WTC11 (cell line): ENCODE measurements at regions not wholly inside any gene's neighbourhood (a gene's known extent, or its start where the extent isn't known, plus 50 kb on each side); places are given as distances from the start of the nearest gene placed in this dataset.

Experiments used
- ATAC-seq: fragments of 200-7000 bp; cut with Tn5 transposase; 2 replicates; pipeline ENCODE4 v1.10.0; 2021; ENCODE audit warnings: mild to moderate bottlenecking, moderate library complexity
- CTCF ChIA-PET: fragments of 300-600 bp; sonication (Branson Sonifier 250); formaldehyde crosslinking; loops from one replicate; lab custom pipeline; 2021; ENCODE audit warnings: antibody characterized with exemption; lab: Charles Lee
- POLR2A ChIA-PET: fragments of 350-600 bp; sonication (Branson Sonifier 250); formaldehyde crosslinking; loops from one replicate; lab custom pipeline; 2021; ENCODE audit warnings: antibody characterized with exemption; lab: Charles Lee
- DNase-seq: peaks from one replicate; pipeline ENCODE4 v3.0.0; 2021; ENCODE audit warnings: low spot score
- H3K27ac Mint-ChIP-seq: 2 replicates; pipeline ENCODE4 v1.8.0; 2021; ENCODE audit warnings: mixed read lengths
- H3K27me3 Mint-ChIP-seq: 2 replicates; pipeline ENCODE4 v1.8.0; 2021; ENCODE audit warnings: low read depth, mild to moderate bottlenecking, moderate library complexity, mixed read lengths
- H3K36me3 Mint-ChIP-seq: 2 replicates; pipeline ENCODE4 v1.8.0; 2021; ENCODE audit warnings: mixed read lengths
- H3K4me1 Mint-ChIP-seq: 2 replicates; pipeline ENCODE4 v1.8.0; 2022; ENCODE audit warnings: mixed read lengths
- H3K4me3 Mint-ChIP-seq: 2 replicates; pipeline ENCODE4 v1.8.0; 2021; ENCODE audit warnings: mild to moderate bottlenecking, moderate library complexity, mixed read lengths
- H3K9me3 Mint-ChIP-seq: 2 replicates; pipeline ENCODE4 v1.8.0; 2021; ENCODE audit warnings: mixed read lengths
- AFF4 ChIP-seq: sonication (generic); formaldehyde crosslinking; IDR thresholded peaks from 2 replicates; pipeline ENCODE4 v1.8.1; 2023; ENCODE audit warnings: mild to moderate bottlenecking, missing genetic modification reagents, borderline replicate concordance
- ATF2 ChIP-seq: sonication (generic); formaldehyde crosslinking; IDR thresholded peaks from 2 replicates; pipeline ENCODE4 v1.8.1; 2022; ENCODE audit warnings: low read depth, missing genetic modification reagents, borderline replicate concordance
- CREB1 ChIP-seq: sonication (generic); formaldehyde crosslinking; IDR thresholded peaks from 2 replicates; pipeline ENCODE4 v1.8.0; 2023; ENCODE audit warnings: mild to moderate bottlenecking, missing genetic modification reagents
- CREM ChIP-seq: sonication (generic); formaldehyde crosslinking; IDR thresholded peaks from 2 replicates; pipeline ENCODE4 v1.8.1; 2022; ENCODE audit warnings: mild to moderate bottlenecking, missing genetic modification reagents, moderate library complexity
- E2F4 ChIP-seq: sonication (generic); formaldehyde crosslinking; IDR thresholded peaks from 2 replicates; pipeline ENCODE4 v1.8.1; 2022; ENCODE audit warnings: low read depth, mild to moderate bottlenecking, moderate library complexity, missing genetic modification reagents, borderline replicate concordance
- E2F5 ChIP-seq: sonication (generic); formaldehyde crosslinking; IDR thresholded peaks from 2 replicates; pipeline ENCODE4 v1.8.1; 2022; ENCODE audit warnings: mild to moderate bottlenecking, moderate library complexity, missing genetic modification reagents
- ERG ChIP-seq: fragments of 250-450 bp; sonication (Bioruptor Pico); IDR thresholded peaks from 2 replicates; pipeline ENCODE4 v1.8.0; 2021; ENCODE audit warnings: mild to moderate bottlenecking
- FOXK1 ChIP-seq: sonication (generic); formaldehyde crosslinking; IDR thresholded peaks from 2 replicates; pipeline ENCODE4 v1.8.0; 2022; ENCODE audit warnings: mild to moderate bottlenecking, moderate library complexity, missing genetic modification reagents
- IRF1 ChIP-seq: sonication (generic); formaldehyde crosslinking; IDR thresholded peaks from 2 replicates; pipeline ENCODE4 v1.8.0; 2023; ENCODE audit warnings: missing genetic modification reagents
- NR3C1 ChIP-seq: sonication (generic); formaldehyde crosslinking; conservative IDR thresholded peaks from 2 replicates; pipeline ENCODE4 v1.8.1; 2023; ENCODE audit warnings: low read depth, mild to moderate bottlenecking, missing genetic modification reagents
- PRRX2 ChIP-seq: fragments of 250-450 bp; sonication (Bioruptor Pico); IDR thresholded peaks from 2 replicates; pipeline ENCODE4 v1.8.0; 2021; ENCODE audit warnings: mild to moderate bottlenecking
- RELA ChIP-seq: sonication (generic); formaldehyde crosslinking; IDR thresholded peaks from 2 replicates; pipeline ENCODE4 v1.8.1; 2022; ENCODE audit warnings: missing genetic modification reagents, mild to moderate bottlenecking, borderline replicate concordance
- ZMAT4 ChIP-seq: fragments of 250-450 bp; sonication (Bioruptor Pico); IDR thresholded peaks from 2 replicates; pipeline ENCODE4 v1.9.0; 2021; ENCODE audit warnings: mild to moderate bottlenecking
- ZNF416 ChIP-seq: fragments of 250-450 bp; sonication (Bioruptor Pico); IDR thresholded peaks from 2 replicates; pipeline ENCODE4 v1.9.0; 2021; ENCODE audit warnings: mild to moderate bottlenecking, inconsistent platforms
- ZNF423 ChIP-seq: fragments of 250-450 bp; sonication (Bioruptor Pico); IDR thresholded peaks from 2 replicates; pipeline ENCODE4 v2.1.2; 2022; ENCODE audit warnings: mild to moderate bottlenecking, moderate library complexity
- ZSCAN18 ChIP-seq: fragments of 250-450 bp; sonication (Bioruptor Pico); IDR thresholded peaks from 2 replicates; pipeline ENCODE4 v2.1.2; 2022; ENCODE audit warnings: mild to moderate bottlenecking, moderate library complexity

GRCh38 chrY:15458426-15458825, 934.1 kb downstream of the NLGN4Y start:
- peaks cover 7% of the 10 kb centered on the region; the same call in 1 of the 2 replicates for H3K36me3 Mint-ChIP-seq
- ChIA-PET POLR2A (no interaction called here), CTCF (no interaction called here)
- H3K4me1 Mint-ChIP-seq: peaks cover 24% of the 10 kb centered on the region
- no peak for ATAC-seq
- TF ChIP-seq IRF1 (CRISPR knock-in tag) (no peak), FOXK1 (CRISPR knock-in tag) (no peak), ERG (CRISPR knock-in tag) (no peak), CREM (CRISPR knock-in tag) (no peak), ZNF416 (no peak), ZMAT4 (no peak), PRRX2 (no peak), ZNF423 (CRISPR knock-in tag) (no peak), AFF4 (CRISPR knock-in tag) (no peak), RELA (CRISPR knock-in tag) (no peak), NR3C1 (no peak), E2F4 (CRISPR knock-in tag) (no peak)
- H3K27me3 Mint-ChIP-seq: peaks cover 5% of the 10 kb centered on the region; the same call in 1 of the 2 replicates
- no peaks in the 10 kb centered on the region for H3K9me3 Mint-ChIP-seq
- no peak overlapping the region for H3K4me3 Mint-ChIP-seq
- no peak overlapping the region for H3K27ac Mint-ChIP-seq
- DNase-seq: no peak

GRCh38 chrY:15465880-15466279, 941.6 kb downstream of the NLGN4Y start:
- DNase-seq (no peak), ATAC-seq (no peak)
- H3K4me1 Mint-ChIP-seq: peaks cover 15% of the 10 kb centered on the region
- no peaks in the 10 kb centered on the region for H3K36me3 Mint-ChIP-seq
- ChIA-PET CTCF (no interaction called here), POLR2A (no interaction called here)
- TF ChIP-seq ZSCAN18 (CRISPR knock-in tag): no peak
- no peak for TF ChIP-seq ATF2 (CRISPR knock-in tag)
- TF ChIP-seq CREB1 (CRISPR knock-in tag): no peak
- no peak for TF ChIP-seq AFF4 (CRISPR knock-in tag)
- no peak for TF ChIP-seq E2F5
- peaks cover 3% of the 10 kb centered on the region; the same call in 1 of the 2 replicates for H3K27me3 Mint-ChIP-seq
- no peaks in the 10 kb centered on the region for H3K9me3 Mint-ChIP-seq
- no peak overlapping the region for H3K27ac Mint-ChIP-seq
- H3K4me3 Mint-ChIP-seq: no peak overlapping the region
